H54 (cell line): ENCODE measurements at regions not wholly inside any gene's neighbourhood (a gene's known extent, or its start where the extent isn't known, plus 50 kb on each side); places are given as distances from the start of the nearest gene placed in this dataset.
A peak's percentile ranks its signal among the peaks of the same experiment; 100 is the strongest.

Experiments used
- DNase-seq: peaks from one replicate; pipeline ENCODE4 v3.0.0; 2011; ENCODE audit warnings: low spot score, mixed read lengths; ENCODE audit not compliant: insufficient read length
- FAIRE-seq: peaks from 3 replicates; lab custom pipeline; 2011; peaks lifted over from hg19 to GRCh38; lab: Jason Lieb, UNC
- POLR2A ChIP-seq: IDR thresholded peaks from 2 replicates; pipeline ENCODE4 v1.6.1; 2011; ENCODE audit warnings: low read depth, mild to moderate bottlenecking, low read length

- TF ChIP-seq POLR2A: no peak
- DNase-seq (no peak), FAIRE-seq (no peak)
Measured at GRCh38 chr16:9411426-9411825, 320.0 kb downstream of the HAPSTR1 start.

- DNase-seq (no peak), FAIRE-seq (no peak)
- TF ChIP-seq POLR2A: no peak
Measured at GRCh38 chr16:9412031-9412914, 320.8 kb downstream of the HAPSTR1 start.

GRCh38 chr16:9412915-9413264 lies 321.4 kb downstream of the HAPSTR1 start:
- no peak for FAIRE-seq

GRCh38 chr16:9415545-9415944 lies 324.1 kb downstream of the HAPSTR1 start:
- no peak for TF ChIP-seq POLR2A
- no peak for FAIRE-seq
- DNase-seq: no peak

More at GRCh38 chr16:9412915-9413264, 321.4 kb downstream of the HAPSTR1 start:
- no peak for TF ChIP-seq POLR2A
- DNase-seq: no peak

GRCh38 chr16:9417898-9418297 lies 326.5 kb downstream of the HAPSTR1 start:
- FAIRE-seq (no peak), DNase-seq (no peak)
- TF ChIP-seq POLR2A: no peak

GRCh38 chr16:9419161-9419560 lies 327.7 kb downstream of the HAPSTR1 start:
- no peak for TF ChIP-seq POLR2A
- no peak for DNase-seq
- FAIRE-seq: no peak

- TF ChIP-seq POLR2A: no peak
- FAIRE-seq (no peak), DNase-seq (no peak)
Measured at GRCh38 chr16:9422762-9423513, 331.5 kb downstream of the HAPSTR1 start.

- no peak for TF ChIP-seq POLR2A
- DNase-seq: no peak
- FAIRE-seq: no peak
Measured at GRCh38 chr16:9425236-9425635, 333.8 kb downstream of the HAPSTR1 start.

- no peak for DNase-seq
- no peak for FAIRE-seq
- no peak for TF ChIP-seq POLR2A
Measured at GRCh38 chr16:9428355-9429005, 337.0 kb downstream of the HAPSTR1 start.

GRCh38 chr16:9429646-9430330 lies 338.3 kb downstream of the HAPSTR1 start:
- no peak for TF ChIP-seq POLR2A
- DNase-seq: no peak
- FAIRE-seq: no peak

- no peak for FAIRE-seq
- TF ChIP-seq POLR2A: no peak
- DNase-seq: no peak
Measured at GRCh38 chr16:9434659-9435058, 343.2 kb downstream of the HAPSTR1 start.

- no peak for FAIRE-seq
- TF ChIP-seq POLR2A: no peak
- DNase-seq: no peak
Measured at GRCh38 chr16:9436175-9436574, 344.7 kb downstream of the HAPSTR1 start.

- FAIRE-seq (peak; percentile 30), DNase-seq (no peak)
- no peak for TF ChIP-seq POLR2A
Measured at GRCh38 chr16:9437115-9437514, 345.7 kb downstream of the HAPSTR1 start.
